Transverse colon (tissue), 3 donors: ENCODE measurements at regions not wholly inside any gene's neighbourhood (a gene's known extent, or its start where the extent isn't known, plus 50 kb on each side); places are given as distances from the start of the nearest gene placed in this dataset.
"Not testable (repeated sequence)": the region's sequence is repeated elsewhere in the genome, so short reads cannot be mapped to it uniquely, and the experiment has no call there.

Experiments
- EP300 ChIP-seq: sonication (generic); formaldehyde crosslinking; IDR thresholded peaks from one replicate; pipeline ENCODE4 v1.6.1; 2017; ENCODE audit warnings: antibody characterized with exemption, low read depth
- POLR2A ChIP-seq: fragments of 450-650 bp; IDR thresholded peaks from one replicate; pipeline ENCODE4 v1.6.1; 2016; ENCODE audit warnings: antibody characterized with exemption, mild to moderate bottlenecking, moderate library complexity
- TF ChIP-seq, protein P1 (sequence below), 5 experiments: fragments of 200-600 bp in 3 of 5; fragments of 450-650 bp in 2 of 5; sonication (generic) in 3 of 5; IDR thresholded peaks; 1 replicate in 2 of 5; 2 replicates in 3 of 5; pipeline ENCODE4 v1.5.1; 2016 to 2017; ENCODE audit warnings: antibody characterized with exemption in 5 of 5, inconsistent platforms in 3 of 5, mild to moderate bottlenecking in 2 of 5, moderate library complexity in 1 of 5

DNA sequence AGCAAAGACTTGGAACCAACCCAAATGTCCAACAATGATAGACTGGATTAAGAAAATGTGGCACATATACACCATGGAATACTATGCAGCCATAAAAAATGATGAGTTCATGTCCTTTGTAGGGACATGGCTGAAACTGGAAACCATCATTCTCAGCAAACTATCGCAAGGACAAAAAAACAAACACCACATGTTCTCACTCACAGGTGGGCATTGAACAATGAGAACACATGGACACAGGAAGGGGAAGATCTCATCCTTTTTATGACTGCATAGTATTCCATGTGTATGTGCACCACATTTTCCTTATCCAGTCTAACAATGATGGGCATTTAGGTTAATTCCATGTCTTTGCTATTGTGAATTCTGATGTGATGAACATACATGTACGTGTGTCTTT, 652.0 kb upstream of the LRRN3 start:
- TF ChIP-seq, protein P1, sequence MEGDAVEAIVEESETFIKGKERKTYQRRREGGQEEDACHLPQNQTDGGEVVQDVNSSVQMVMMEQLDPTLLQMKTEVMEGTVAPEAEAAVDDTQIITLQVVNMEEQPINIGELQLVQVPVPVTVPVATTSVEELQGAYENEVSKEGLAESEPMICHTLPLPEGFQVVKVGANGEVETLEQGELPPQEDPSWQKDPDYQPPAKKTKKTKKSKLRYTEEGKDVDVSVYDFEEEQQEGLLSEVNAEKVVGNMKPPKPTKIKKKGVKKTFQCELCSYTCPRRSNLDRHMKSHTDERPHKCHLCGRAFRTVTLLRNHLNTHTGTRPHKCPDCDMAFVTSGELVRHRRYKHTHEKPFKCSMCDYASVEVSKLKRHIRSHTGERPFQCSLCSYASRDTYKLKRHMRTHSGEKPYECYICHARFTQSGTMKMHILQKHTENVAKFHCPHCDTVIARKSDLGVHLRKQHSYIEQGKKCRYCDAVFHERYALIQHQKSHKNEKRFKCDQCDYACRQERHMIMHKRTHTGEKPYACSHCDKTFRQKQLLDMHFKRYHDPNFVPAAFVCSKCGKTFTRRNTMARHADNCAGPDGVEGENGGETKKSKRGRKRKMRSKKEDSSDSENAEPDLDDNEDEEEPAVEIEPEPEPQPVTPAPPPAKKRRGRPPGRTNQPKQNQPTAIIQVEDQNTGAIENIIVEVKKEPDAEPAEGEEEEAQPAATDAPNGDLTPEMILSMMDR (IDR thresholded peaks at IDR 0.05): not testable (repeated sequence)
- TF ChIP-seq EP300, POLR2A: not testable (repeated sequence)
